ENCODE measurements at regions not wholly inside any gene's neighbourhood (a gene's known extent, or its start where the extent isn't known, plus 50 kb on each side); places are given as distances from the start of the nearest gene placed in this dataset.

- H3K4me3 ChIP-seq (ENCODE audit: low read depth, low read length), result no peak overlapping the region
- no peak for DNase-seq (ENCODE audit: low read depth)
- in situ Hi-C loops (cut with HindIII; ENCODE audit: low sequenced_read_pairs), result no loop called here
- no peak for TF ChIP-seq CTCF (IDR thresholded peaks at IDR 0.05; ENCODE audit: low read depth, low read length, missing control alignments)
Observed at GRCh38 chr5:20370061-20370460, 382.1 kb upstream of the CDH18 start.

GRCh38 chr5:20369518-20369885 is 381.5 kb upstream of the CDH18 start:
- no peak for TF ChIP-seq CTCF (IDR thresholded peaks at IDR 0.05; ENCODE audit: low read depth, low read length, missing control alignments)
- in situ Hi-C loops (cut with HindIII; ENCODE audit: low sequenced_read_pairs), result no loop called here

GRCh38 chr5:20368571-20369517 is 380.8 kb upstream of the CDH18 start:
- no peak for DNase-seq (ENCODE audit: low read depth)
- no peak overlapping the region for H3K4me3 ChIP-seq (ENCODE audit: low read depth, low read length)
- in situ Hi-C loops (cut with HindIII; ENCODE audit: low sequenced_read_pairs), result no loop called here
- no peak for TF ChIP-seq CTCF (IDR thresholded peaks at IDR 0.05; ENCODE audit: low read depth, low read length, missing control alignments)

More at GRCh38 chr5:20369518-20369885, 381.5 kb upstream of the CDH18 start:
- DNase-seq (ENCODE audit: low read depth), result no peak
- no peak overlapping the region for H3K4me3 ChIP-seq (ENCODE audit: low read depth, low read length)

GRCh38 chr5:20367178-20367577 is 379.2 kb upstream of the CDH18 start:
- no peak overlapping the region for H3K4me3 ChIP-seq (ENCODE audit: low read depth, low read length)
- in situ Hi-C loops (cut with HindIII; ENCODE audit: low sequenced_read_pairs), result no loop called here
- no peak for DNase-seq (ENCODE audit: low read depth)
- TF ChIP-seq CTCF (IDR thresholded peaks at IDR 0.05; ENCODE audit: low read depth, low read length, missing control alignments), result no peak

- no peak for DNase-seq (ENCODE audit: low read depth)
- no peak overlapping the region for H3K4me3 ChIP-seq (ENCODE audit: low read depth, low read length)
- TF ChIP-seq CTCF (IDR thresholded peaks at IDR 0.05; ENCODE audit: low read depth, low read length, missing control alignments), result no peak
- in situ Hi-C loops (cut with HindIII; ENCODE audit: low sequenced_read_pairs), result no loop called here
Observed at GRCh38 chr5:20360263-20360662, 372.3 kb upstream of the CDH18 start.

GRCh38 chr5:20359377-20359776 is 371.4 kb upstream of the CDH18 start:
- H3K4me3 ChIP-seq (ENCODE audit: low read depth, low read length), result no peak overlapping the region
- in situ Hi-C loops (cut with HindIII; ENCODE audit: low sequenced_read_pairs), result no loop called here
- no peak for DNase-seq (ENCODE audit: low read depth)
- no peak for TF ChIP-seq CTCF (IDR thresholded peaks at IDR 0.05; ENCODE audit: low read depth, low read length, missing control alignments)
